ENCODE measurements at regions not wholly inside any gene's neighbourhood (a gene's known extent, or its start where the extent isn't known, plus 50 kb on each side); places are given as distances from the start of the nearest gene placed in this dataset.

GRCh38 chr15:23750179-23750578 is 63.1 kb upstream of the NDN start:
- H3K36me3 ChIP-seq (ENCODE audit: insufficient read depth, low read length): no peaks in the 10 kb centered on the region
- peaks cover 2% of the 10 kb centered on the region for H3K9me3 Mint-ChIP-seq (ENCODE audit: unreplicated experiment)
- H3K4me2 ChIP-seq (ENCODE audit: low read length): no peak overlapping the region
- no peak overlapping the region for H3K27ac ChIP-seq (ENCODE audit: low read depth, low read length)
- H3K27me3 Mint-ChIP-seq (ENCODE audit: low read depth, unreplicated experiment): no peaks in the 10 kb centered on the region
- H4K20me1 ChIP-seq (ENCODE audit: insufficient read depth, low read length): no peaks in the 10 kb centered on the region
- no peaks in the 10 kb centered on the region for H3K4me1 ChIP-seq (ENCODE audit: insufficient read depth, low read length)
- H3K9me3 ChIP-seq (ENCODE audit: insufficient read depth, low read depth, low read length): peaks cover 12% of the 10 kb centered on the region
- no peak overlapping the region for H3K4me3 Mint-ChIP-seq (ENCODE audit: unreplicated experiment)
- no peak overlapping the region for H3K27ac Mint-ChIP-seq (ENCODE audit: unreplicated experiment)
- no peaks in the 10 kb centered on the region for H3K36me3 Mint-ChIP-seq (ENCODE audit: low read depth, unreplicated experiment)
- H3K4me1 Mint-ChIP-seq (ENCODE audit: low read depth, unreplicated experiment): no peaks in the 10 kb centered on the region
- no peak overlapping the region for H3K9ac ChIP-seq (ENCODE audit: low read length)
- H3K4me3 ChIP-seq (ENCODE audit: insufficient read depth, low read depth, low read length): no peak overlapping the region
- no peaks in the 10 kb centered on the region for H3K27me3 ChIP-seq (ENCODE audit: insufficient read depth, low read length)
- H2AFZ ChIP-seq (ENCODE audit: low read depth, low read length): no peak overlapping the region
- no peaks in the 10 kb centered on the region for H3K79me2 ChIP-seq (ENCODE audit: insufficient read depth, low read length)
- FAIRE-seq: no peak
- TF ChIP-seq EZH2 (IDR thresholded peaks at IDR 0.05; ENCODE audit: insufficient read depth, low read length) (no peak), CTCF (IDR thresholded peaks at IDR 0.05; ENCODE audit: insufficient read depth, low read depth, low read length) (no peak)
- no peak for DNase-seq (ENCODE audit: low read depth)

- Histone ChIP-seq H3K27me3 (ENCODE audit: insufficient read depth, low read length) (no peaks in the 10 kb centered on the region), H3K79me2 (ENCODE audit: insufficient read depth, low read length) (no peaks in the 10 kb centered on the region), H3K4me3 (ENCODE audit: insufficient read depth, low read depth, low read length) (no peak overlapping the region), H3K36me3 (ENCODE audit: insufficient read depth, low read length) (no peaks in the 10 kb centered on the region), H4K20me1 (ENCODE audit: insufficient read depth, low read length) (no peaks in the 10 kb centered on the region), H3K9ac (ENCODE audit: low read length) (no peak overlapping the region), H3K4me1 (ENCODE audit: insufficient read depth, low read length) (no peaks in the 10 kb centered on the region), H3K9me3 (ENCODE audit: insufficient read depth, low read depth, low read length) (peaks cover 12% of the 10 kb centered on the region), H3K4me2 (ENCODE audit: low read length) (no peak overlapping the region), H2AFZ (ENCODE audit: low read depth, low read length) (no peak overlapping the region), H3K27ac (ENCODE audit: low read depth, low read length) (no peak overlapping the region)
- H3K27me3 Mint-ChIP-seq (ENCODE audit: low read depth, unreplicated experiment): no peaks in the 10 kb centered on the region
- peaks cover 5% of the 10 kb centered on the region for H3K9me3 Mint-ChIP-seq (ENCODE audit: unreplicated experiment)
- TF ChIP-seq CTCF (IDR thresholded peaks at IDR 0.05; ENCODE audit: insufficient read depth, low read depth, low read length) (no peak), EZH2 (IDR thresholded peaks at IDR 0.05; ENCODE audit: insufficient read depth, low read length) (no peak)
- no peak overlapping the region for H3K4me3 Mint-ChIP-seq (ENCODE audit: unreplicated experiment)
- no peak for FAIRE-seq
- no peaks in the 10 kb centered on the region for H3K4me1 Mint-ChIP-seq (ENCODE audit: low read depth, unreplicated experiment)
- DNase-seq (ENCODE audit: low read depth): no peak
- H3K27ac Mint-ChIP-seq (ENCODE audit: unreplicated experiment): no peak overlapping the region
- no peaks in the 10 kb centered on the region for H3K36me3 Mint-ChIP-seq (ENCODE audit: low read depth, unreplicated experiment)
Measured at GRCh38 chr15:23750776-23751175, 63.7 kb upstream of the NDN start.

- Mint-ChIP-seq H3K4me3 (ENCODE audit: unreplicated experiment) (no peak overlapping the region), H3K27ac (ENCODE audit: unreplicated experiment) (no peak overlapping the region), H3K4me1 (ENCODE audit: low read depth, unreplicated experiment) (no peaks in the 10 kb centered on the region), H3K36me3 (ENCODE audit: low read depth, unreplicated experiment) (no peaks in the 10 kb centered on the region), H3K9me3 (ENCODE audit: unreplicated experiment) (peaks cover 3% of the 10 kb centered on the region), H3K27me3 (ENCODE audit: low read depth, unreplicated experiment) (no peaks in the 10 kb centered on the region)
- no peaks in the 10 kb centered on the region for H3K27me3 ChIP-seq (ENCODE audit: insufficient read depth, low read length)
- H2AFZ ChIP-seq (ENCODE audit: low read depth, low read length): no peak overlapping the region
- H3K4me3 ChIP-seq (ENCODE audit: insufficient read depth, low read depth, low read length): no peak overlapping the region
- no peak overlapping the region for H3K27ac ChIP-seq (ENCODE audit: low read depth, low read length)
- no peaks in the 10 kb centered on the region for H3K4me1 ChIP-seq (ENCODE audit: insufficient read depth, low read length)
- no peaks in the 10 kb centered on the region for H3K79me2 ChIP-seq (ENCODE audit: insufficient read depth, low read length)
- H3K4me2 ChIP-seq (ENCODE audit: low read length): no peak overlapping the region
- no peak overlapping the region for H3K9ac ChIP-seq (ENCODE audit: low read length)
- H4K20me1 ChIP-seq (ENCODE audit: insufficient read depth, low read length): no peaks in the 10 kb centered on the region
- DNase-seq (ENCODE audit: low read depth): no peak
- no peak for TF ChIP-seq EZH2 (IDR thresholded peaks at IDR 0.05; ENCODE audit: insufficient read depth, low read length)
- no peak for TF ChIP-seq CTCF (IDR thresholded peaks at IDR 0.05; ENCODE audit: insufficient read depth, low read depth, low read length)
- peaks cover 12% of the 10 kb centered on the region for H3K9me3 ChIP-seq (ENCODE audit: insufficient read depth, low read depth, low read length)
- FAIRE-seq: no peak
- H3K36me3 ChIP-seq (ENCODE audit: insufficient read depth, low read length): no peaks in the 10 kb centered on the region
Measured at GRCh38 chr15:23753248-23753647, 66.1 kb upstream of the NDN start.
